ENCODE measurements at regions not wholly inside any gene's neighbourhood (a gene's known extent, or its start where the extent isn't known, plus 50 kb on each side); places are given as distances from the start of the nearest gene placed in this dataset.

GRCh38 chr12:23202728-23203127 is 577.8 kb downstream of the ETNK1 start:
- no peak overlapping the region for H3K4me3 ChIP-seq (ENCODE audit: insufficient read depth, low read length)
- no peaks in the 10 kb centered on the region for H3K4me1 ChIP-seq (ENCODE audit: insufficient read depth, low read length)
- H2AFZ ChIP-seq (ENCODE audit: low read length), result no peak overlapping the region
- H3K4me2 ChIP-seq (ENCODE audit: insufficient read depth, low read length), result no peak overlapping the region
- no peaks in the 10 kb centered on the region for H3K9me3 ChIP-seq (ENCODE audit: low read depth, low read length)
- no peak for DNase-seq (ENCODE audit: insufficient read length, low spot score, missing footprints)
- H3K27ac ChIP-seq (ENCODE audit: low read depth, low read length), result no peak overlapping the region
- no peaks in the 10 kb centered on the region for H3K79me2 ChIP-seq (ENCODE audit: insufficient read depth, low read length)
- TF ChIP-seq CTCF (IDR thresholded peaks at IDR 0.05; ENCODE audit: extremely low read depth, low read depth, low read length), result no peak
- H3K36me3 ChIP-seq (ENCODE audit: insufficient read depth, low read length), result no peaks in the 10 kb centered on the region
- no peaks in the 10 kb centered on the region for H3K27me3 ChIP-seq (ENCODE audit: insufficient read depth, low read length)
- no peaks in the 10 kb centered on the region for H4K20me1 ChIP-seq (ENCODE audit: insufficient read depth, low read length)

- H3K4me1 ChIP-seq (ENCODE audit: insufficient read depth, low read length), result no peaks in the 10 kb centered on the region
- H2AFZ ChIP-seq (ENCODE audit: low read length), result no peak overlapping the region
- H3K79me2 ChIP-seq (ENCODE audit: insufficient read depth, low read length), result no peaks in the 10 kb centered on the region
- no peaks in the 10 kb centered on the region for H3K9me3 ChIP-seq (ENCODE audit: low read depth, low read length)
- H3K27ac ChIP-seq (ENCODE audit: low read depth, low read length), result no peak overlapping the region
- no peak for DNase-seq (ENCODE audit: insufficient read length, low spot score, missing footprints)
- H3K4me2 ChIP-seq (ENCODE audit: insufficient read depth, low read length), result peak overlapping the region; percentile 24
- TF ChIP-seq CTCF (IDR thresholded peaks at IDR 0.05; ENCODE audit: extremely low read depth, low read depth, low read length), result peak; percentile 95
- no peaks in the 10 kb centered on the region for H3K36me3 ChIP-seq (ENCODE audit: insufficient read depth, low read length)
- H4K20me1 ChIP-seq (ENCODE audit: insufficient read depth, low read length), result no peaks in the 10 kb centered on the region
- H3K4me3 ChIP-seq (ENCODE audit: insufficient read depth, low read length), result no peak overlapping the region
- H3K27me3 ChIP-seq (ENCODE audit: insufficient read depth, low read length), result no peaks in the 10 kb centered on the region
These were observed 580.2 kb downstream of the ETNK1 start for GRCh38 chr12:23204933-23205778.

DNA sequence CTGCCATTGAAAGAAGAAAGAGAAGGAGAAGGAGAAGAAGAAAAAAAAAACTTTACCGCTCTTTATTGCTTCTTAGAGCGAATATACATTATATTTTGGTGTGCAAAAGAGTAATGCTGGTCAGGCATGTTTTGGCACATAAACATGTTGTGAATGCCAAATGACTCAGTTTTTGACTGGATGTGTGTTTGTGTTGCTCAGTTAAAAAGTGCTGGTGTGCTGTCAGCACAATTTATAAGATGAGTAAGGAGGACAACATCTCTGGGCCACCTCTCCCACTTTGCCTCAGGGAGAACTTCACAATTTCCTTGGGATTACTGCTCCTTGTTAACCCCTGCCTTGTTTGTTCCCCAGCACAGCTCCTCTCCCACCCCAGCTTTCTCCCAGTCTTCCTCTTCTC is 584.8 kb downstream of the ETNK1 start:
- H3K4me2 ChIP-seq (ENCODE audit: insufficient read depth, low read length), result no peak overlapping the region
- H3K36me3 ChIP-seq (ENCODE audit: insufficient read depth, low read length), result no peaks in the 10 kb centered on the region
- H4K20me1 ChIP-seq (ENCODE audit: insufficient read depth, low read length), result no peaks in the 10 kb centered on the region
- no peaks in the 10 kb centered on the region for H3K9me3 ChIP-seq (ENCODE audit: low read depth, low read length)
- no peak overlapping the region for H3K27ac ChIP-seq (ENCODE audit: low read depth, low read length)
- no peak overlapping the region for H3K4me3 ChIP-seq (ENCODE audit: insufficient read depth, low read length)
- no peak for DNase-seq (ENCODE audit: insufficient read length, low spot score, missing footprints)
- no peak overlapping the region for H2AFZ ChIP-seq (ENCODE audit: low read length)
- H3K4me1 ChIP-seq (ENCODE audit: insufficient read depth, low read length), result no peaks in the 10 kb centered on the region
- H3K27me3 ChIP-seq (ENCODE audit: insufficient read depth, low read length), result no peaks in the 10 kb centered on the region
- no peak for TF ChIP-seq CTCF (IDR thresholded peaks at IDR 0.05; ENCODE audit: extremely low read depth, low read depth, low read length)
- no peaks in the 10 kb centered on the region for H3K79me2 ChIP-seq (ENCODE audit: insufficient read depth, low read length)

DNA sequence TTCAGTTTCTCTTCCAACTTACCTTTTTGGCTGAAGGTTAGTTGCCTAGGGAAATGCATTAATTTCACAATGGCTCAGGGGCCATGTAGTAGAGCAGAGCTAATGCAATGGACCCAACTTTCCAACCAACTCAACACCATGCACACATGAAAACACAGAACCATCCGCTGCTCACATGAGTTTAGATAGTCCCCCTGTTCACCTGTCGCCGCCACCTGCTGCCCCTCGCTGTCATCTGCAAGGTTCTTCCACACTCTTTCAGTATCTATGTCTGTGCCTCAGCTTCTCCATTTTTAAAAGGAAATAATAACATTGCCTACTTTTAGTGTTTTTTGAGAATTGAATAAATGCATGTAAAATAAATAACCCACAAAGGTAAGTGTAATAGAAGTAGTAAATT is 585.6 kb downstream of the ETNK1 start:
- Histone ChIP-seq H3K4me1 (ENCODE audit: insufficient read depth, low read length) (no peaks in the 10 kb centered on the region), H3K27me3 (ENCODE audit: insufficient read depth, low read length) (no peaks in the 10 kb centered on the region)
- TF ChIP-seq CTCF (IDR thresholded peaks at IDR 0.05; ENCODE audit: extremely low read depth, low read depth, low read length), result no peak

More for the DNA sequence above, 585.6 kb downstream of the ETNK1 start:
- Histone ChIP-seq H3K79me2 (ENCODE audit: insufficient read depth, low read length) (no peaks in the 10 kb centered on the region), H3K4me2 (ENCODE audit: insufficient read depth, low read length) (no peak overlapping the region), H3K4me3 (ENCODE audit: insufficient read depth, low read length) (no peak overlapping the region), H4K20me1 (ENCODE audit: insufficient read depth, low read length) (no peaks in the 10 kb centered on the region), H2AFZ (ENCODE audit: low read length) (no peak overlapping the region), H3K27ac (ENCODE audit: low read depth, low read length) (no peak overlapping the region), H3K36me3 (ENCODE audit: insufficient read depth, low read length) (no peaks in the 10 kb centered on the region), H3K9me3 (ENCODE audit: low read depth, low read length) (no peaks in the 10 kb centered on the region)
- DNase-seq (ENCODE audit: insufficient read length, low spot score, missing footprints), result no peak

Measured in osteoblast (primary cell).